Hindlimb muscle (tissue), 1 donor: ENCODE measurements at regions not wholly inside any gene's neighbourhood (a gene's known extent, or its start where the extent isn't known, plus 50 kb on each side); places are given as distances from the start of the nearest gene placed in this dataset.
"Not testable (repeated sequence)": the region's sequence is repeated elsewhere in the genome, so short reads cannot be mapped to it uniquely, and the experiment has no call there.

ENCODE experiments used
- DNase-seq: peaks from one replicate; pipeline ENCODE4 v3.0.0-alpha.2; 2013

DNA sequence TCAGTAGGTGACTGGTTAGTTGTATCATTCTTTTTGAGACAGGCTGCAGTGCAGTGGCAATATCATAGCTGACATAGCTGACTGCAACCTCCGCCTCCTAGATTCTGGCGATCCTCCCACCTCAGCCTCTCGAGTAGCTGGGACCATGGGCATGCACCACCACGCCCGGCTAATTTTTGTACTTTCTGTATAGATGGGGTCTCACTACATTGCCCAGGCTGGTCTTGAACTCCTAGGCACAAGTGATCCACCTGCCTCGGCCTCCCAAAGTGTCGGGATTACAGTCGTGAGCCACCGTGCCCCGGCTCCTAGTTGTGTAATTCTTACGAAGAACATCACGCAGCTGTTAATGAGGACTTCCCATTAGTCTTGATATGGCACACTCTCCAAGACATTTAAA, 123.4 kb upstream of the VKORC1L1 start:
- DNase-seq, result no peak

- peak; percentile 90 for DNase-seq
Observed at GRCh38 chr7:65750511-65751344, 122.1 kb upstream of the VKORC1L1 start.

DNA sequence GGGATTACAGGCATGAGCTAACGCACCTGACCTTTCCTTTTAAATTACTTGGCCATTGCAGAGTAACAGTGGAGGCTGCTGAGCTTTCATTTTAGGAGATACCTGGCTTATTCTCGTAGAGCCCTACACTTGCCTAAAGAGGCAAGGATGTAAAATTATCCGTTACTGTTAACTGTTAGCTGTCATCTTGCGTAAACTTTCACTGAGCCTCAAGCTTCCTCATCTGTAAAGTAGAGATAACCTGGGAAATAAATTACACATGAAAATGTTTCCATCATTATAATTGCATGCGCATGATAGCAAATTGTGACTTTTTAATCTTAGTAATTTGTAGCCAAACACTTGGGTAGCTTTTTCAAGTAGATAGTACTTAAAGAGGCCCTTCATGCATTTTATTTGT, 118.8 kb upstream of the VKORC1L1 start:
- DNase-seq, result not testable (repeated sequence)

GRCh38 chr7:65758991-65759390, 113.9 kb upstream of the VKORC1L1 start:
- DNase-seq, result not testable (repeated sequence)

GRCh38 chr7:65762712-65763111, 110.2 kb upstream of the VKORC1L1 start:
- DNase-seq, result not testable (repeated sequence)

- not testable (repeated sequence) for DNase-seq
Observed at GRCh38 chr7:65763114-65763513, 109.8 kb upstream of the VKORC1L1 start.

DNA sequence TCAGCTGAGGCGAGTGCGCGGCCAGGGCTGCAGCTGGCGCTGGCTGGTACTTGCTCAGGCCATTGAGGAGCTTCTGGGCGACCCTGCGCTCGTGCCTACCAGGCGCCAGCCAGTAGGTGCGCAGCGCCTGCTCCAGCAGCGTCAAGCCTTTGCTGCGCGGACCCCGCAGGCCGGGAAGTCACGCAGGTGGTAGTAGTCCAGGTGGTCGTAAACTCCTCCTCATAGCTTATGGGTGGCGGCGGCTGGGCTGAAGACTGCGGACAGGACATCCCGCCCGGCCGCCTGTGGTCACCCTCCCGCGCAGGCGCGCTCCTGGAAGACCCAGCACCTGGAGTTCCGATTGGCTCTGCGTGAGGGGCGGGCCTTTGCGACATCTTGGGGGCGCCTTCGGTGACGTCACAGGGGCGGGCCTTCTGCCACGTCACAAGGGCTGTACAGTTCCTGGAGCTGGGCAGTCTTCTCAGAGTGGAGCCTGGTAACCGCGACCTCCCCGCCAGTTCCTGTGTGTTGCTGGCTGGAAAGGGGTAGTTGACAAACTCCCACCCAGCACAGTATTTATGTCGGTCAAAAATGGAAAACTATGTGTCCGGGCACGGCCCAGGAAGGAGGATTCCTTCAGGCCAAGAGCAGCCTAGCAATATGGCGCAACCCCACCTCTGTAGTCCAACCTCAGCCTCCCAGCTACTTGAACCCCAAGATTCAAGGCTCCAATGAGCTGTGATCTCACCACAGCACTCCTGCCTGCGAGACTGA, 102.2 kb upstream of the VKORC1L1 start:
- DNase-seq, result peak; percentile 93

DNA sequence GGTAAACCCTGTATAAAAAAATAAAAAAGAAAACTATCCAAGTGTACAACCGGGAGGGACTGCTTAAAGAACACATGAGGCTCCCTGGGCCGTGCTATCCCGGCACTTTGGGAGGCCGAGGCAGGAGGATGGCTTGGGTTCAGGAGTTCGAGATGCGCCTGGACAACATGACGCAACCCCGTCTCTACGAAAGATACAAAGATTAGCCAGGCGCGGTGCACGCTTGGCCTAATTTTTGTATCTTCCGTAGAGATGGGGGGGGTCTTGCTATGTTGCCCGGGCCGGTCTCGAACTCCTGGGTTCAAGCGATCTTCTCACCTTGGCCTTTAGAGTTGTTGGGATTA, 101.7 kb upstream of the VKORC1L1 start:
- not testable (repeated sequence) for DNase-seq

GRCh38 chr7:65776677-65777076, 96.2 kb upstream of the VKORC1L1 start:
- DNase-seq, result not testable (repeated sequence)

DNA sequence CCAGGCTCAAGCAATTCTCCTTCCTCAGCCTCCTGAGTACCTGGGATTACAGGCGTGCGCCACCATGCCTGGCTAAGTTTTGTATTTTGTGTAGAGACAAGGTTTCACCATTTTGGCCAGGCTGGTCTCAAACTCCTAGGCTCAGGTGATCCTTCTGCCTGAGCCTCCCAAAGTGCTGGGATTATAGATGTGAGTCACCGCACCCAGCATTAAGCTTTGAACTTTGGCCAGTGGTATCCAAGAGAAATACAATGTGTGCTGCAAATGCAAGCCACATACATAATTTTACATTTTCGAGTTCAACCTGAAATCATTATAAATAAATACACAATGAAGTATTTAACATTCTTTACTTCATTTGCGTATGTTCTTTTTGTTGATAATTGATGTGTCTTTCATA, 82.9 kb upstream of the VKORC1L1 start:
- not testable (repeated sequence) for DNase-seq

DNA sequence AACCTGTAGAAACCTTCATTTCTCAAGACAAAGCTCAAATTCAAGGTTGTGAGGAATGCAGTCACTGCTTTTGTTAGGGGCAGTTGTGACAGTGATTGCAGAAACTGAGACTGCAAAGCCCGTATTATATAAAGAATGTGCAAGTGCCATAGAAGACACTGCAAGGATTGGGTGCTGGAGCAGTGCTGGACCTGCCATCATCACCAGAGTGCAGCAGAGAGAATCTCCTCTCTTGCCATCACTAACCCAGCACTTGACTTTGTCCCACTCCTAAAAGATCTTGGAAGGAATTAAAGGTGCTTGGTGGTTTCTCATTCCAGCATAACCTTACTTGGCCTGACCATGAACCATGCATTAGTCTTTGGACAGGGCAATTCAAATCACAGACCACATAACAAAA, 81.1 kb upstream of the VKORC1L1 start:
- not testable (repeated sequence) for DNase-seq

DNA sequence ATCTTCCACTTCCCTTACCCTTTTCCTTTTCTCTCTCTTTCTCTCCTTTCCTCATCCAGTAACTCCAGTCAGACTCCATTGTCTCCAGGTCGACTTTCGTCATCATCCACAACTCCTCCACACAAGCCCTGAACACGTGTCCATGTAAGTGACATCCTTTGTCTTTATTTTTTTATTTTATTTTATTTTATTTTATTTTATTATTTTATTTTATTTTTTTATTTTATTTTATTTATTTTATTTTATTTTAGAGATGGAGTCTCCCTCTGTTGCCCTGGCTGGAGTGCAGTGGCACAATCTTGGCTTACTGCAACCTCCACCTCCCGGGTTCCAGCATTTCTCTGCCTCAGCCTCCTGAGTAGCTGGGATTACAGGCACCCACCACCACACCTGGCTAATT, 80.1 kb upstream of the VKORC1L1 start:
- not testable (repeated sequence) for DNase-seq

DNA sequence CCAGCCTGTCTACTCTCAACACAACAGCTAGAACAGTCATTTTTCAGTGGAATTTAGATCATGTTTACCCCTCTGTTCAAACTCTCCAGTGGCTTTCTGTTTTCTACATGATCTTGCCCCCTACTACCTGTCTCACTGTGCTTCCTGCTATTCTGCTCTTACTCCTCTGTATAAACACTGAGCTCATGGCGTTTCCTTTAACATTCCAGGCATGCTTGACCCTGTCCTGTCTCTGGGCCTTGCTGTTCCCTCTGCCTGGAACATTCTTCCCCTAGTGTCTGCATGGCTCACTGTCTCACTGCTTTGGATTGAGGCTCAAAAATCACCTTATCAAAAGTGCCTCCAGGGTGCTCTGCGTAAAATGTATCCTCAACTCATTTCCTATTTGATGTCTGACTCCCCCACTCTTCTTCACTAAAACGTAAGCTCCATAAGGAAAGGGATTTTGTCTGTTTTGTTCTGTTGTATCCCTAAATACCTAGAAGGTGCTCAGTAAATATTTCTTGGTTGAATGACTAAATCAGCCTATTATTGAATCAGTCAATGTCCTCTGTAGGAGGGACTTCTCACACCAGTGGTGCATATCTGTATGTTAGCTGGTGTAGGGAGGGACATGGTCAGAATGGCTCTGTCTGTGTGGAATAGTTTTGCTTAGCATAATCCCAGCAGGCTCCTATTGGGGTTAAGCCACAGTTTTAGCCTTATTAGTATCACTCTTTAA, 78.0 kb upstream of the VKORC1L1 start:
- not testable (repeated sequence) for DNase-seq

DNA sequence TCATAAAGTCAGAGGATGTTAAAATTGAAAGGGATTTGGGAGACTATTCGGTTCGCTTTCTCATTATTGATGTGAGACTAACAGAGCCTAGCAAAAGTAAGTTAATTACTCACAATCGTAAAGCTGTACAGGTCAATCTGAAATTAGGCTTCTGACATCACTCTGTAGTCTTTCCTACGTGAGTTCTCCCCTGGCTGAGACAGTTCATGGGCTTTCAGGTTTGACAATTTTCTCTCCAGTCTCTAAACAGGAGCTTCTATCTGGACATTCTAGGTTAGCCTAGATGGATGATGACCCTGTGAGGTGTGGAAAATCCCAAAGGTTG, 77.5 kb upstream of the VKORC1L1 start:
- not testable (repeated sequence) for DNase-seq

DNA sequence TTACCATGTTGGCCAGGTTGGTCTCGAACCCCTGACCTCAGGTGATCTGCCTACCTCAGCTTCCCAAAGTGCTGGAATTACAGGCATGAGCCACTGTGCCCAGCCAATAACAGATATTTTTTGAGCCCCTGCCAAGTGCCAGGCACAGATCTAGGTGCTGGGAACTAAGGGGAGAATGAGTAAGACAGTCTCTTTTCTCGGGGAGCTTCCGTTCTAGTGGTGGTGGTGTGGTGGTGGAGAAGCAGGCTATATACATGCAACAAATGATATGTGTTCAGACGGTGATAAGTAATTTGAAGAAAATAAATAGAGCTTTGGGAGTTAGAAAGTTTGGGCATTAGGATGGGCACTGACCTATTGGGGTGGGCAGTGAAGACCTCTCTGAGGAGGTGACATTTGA, 76.7 kb upstream of the VKORC1L1 start:
- no peak for DNase-seq

GRCh38 chr7:65797086-65797485, 75.8 kb upstream of the VKORC1L1 start:
- DNase-seq, result not testable (repeated sequence)

DNA sequence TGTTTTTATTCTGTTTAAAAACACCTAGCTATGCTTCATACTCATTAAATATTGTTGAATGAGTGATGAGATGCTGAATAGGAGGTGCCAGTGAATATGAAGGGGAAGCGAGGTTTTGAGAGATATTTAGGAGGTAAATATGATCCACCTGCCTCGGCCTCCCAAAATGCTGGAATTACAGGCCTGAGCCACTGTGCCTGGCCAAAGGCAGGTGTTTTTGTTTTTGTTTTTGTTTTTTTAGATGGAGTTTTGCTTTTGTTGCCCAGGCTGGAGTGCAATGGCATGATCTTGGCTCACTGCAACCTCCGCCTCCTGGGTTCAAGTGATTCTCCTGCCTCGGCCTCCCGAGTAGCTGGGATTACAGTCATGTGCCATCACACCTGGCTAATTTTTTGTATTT, 75.3 kb upstream of the VKORC1L1 start:
- not testable (repeated sequence) for DNase-seq

DNA sequence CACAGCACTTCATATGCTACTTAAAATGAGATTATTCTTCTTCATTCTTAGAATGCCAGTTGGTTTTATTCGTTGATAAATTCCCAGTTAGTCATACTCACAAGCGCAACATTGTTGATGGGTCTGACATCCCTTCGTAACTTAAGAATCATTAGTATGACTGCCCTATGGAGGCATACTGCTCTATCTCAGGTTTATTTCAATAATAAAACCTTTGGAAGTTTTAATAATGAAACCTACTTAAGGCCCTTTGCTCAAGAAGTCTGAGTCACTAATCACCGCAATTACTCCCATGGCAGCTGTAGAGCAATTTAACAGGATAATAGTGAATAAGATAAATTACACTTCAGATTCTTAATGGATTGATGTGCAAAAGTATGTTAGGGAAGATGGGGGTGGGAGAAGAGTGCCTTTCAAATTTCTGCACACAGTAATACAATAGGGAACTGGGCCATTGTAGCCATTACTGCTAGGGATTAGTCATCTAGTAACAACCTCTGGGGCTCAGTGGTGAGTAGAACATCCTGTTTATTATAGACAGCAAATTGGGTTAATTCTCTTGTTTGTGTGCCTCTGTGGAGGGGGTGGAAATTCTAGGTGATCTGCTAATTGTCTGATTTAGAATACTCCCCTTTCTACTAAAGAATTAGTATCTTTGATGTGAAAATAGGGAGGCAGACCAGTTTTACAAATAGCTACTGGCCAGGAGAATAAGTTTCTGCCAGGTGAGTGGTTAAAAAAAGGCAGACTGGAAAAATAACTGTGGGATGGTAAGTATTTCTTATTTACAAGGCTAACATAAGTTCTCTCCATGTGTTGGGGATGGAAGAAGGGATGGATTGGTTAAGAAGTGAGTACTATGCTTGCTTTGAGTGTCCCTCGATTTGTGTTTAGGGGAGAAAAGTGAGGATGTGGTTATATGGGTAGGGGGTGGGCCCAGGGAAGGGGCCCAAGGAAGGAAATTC, 74.5 kb upstream of the VKORC1L1 start:
- no peak for DNase-seq

DNA sequence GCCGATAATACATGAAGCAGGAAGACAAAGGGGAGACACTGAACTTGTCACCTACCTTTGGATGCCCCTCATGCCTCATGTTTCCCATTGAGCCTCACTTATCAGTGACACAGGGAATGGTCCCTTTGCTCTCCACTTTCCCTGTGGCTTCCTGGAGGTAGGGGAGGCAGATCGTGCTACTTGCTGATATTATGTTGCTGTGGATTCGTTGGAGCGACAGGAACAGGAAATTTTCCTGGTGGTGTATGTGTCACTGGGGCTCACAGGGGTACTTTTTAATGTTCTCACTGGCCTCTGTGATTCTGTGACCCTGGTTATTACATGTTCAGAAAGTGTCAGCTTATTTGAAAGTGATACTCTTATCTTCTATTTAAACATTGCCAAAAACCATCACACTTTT, 72.7 kb upstream of the VKORC1L1 start:
- not testable (repeated sequence) for DNase-seq

DNA sequence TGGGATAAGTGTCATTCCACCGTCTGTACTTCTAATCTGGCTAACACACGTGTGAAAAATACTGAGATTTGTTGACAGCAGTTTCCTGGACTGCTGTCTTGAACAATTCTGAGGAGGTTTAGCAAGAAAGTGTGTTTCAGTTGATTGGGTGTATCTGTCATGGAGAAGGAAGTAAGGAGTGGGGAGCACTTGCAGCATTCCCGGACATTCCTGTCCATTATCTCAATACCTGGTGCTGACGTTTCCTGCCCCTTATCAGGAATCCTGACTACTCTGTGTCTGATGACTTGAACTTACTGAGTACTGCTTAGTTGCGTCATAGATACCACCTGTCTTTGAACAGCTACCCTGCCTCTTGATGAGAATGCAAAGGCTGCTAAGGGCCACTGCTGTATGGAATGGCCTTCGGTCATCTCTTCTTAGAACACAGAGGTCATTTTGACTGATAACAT, 72.0 kb upstream of the VKORC1L1 start:
- no peak for DNase-seq

DNA sequence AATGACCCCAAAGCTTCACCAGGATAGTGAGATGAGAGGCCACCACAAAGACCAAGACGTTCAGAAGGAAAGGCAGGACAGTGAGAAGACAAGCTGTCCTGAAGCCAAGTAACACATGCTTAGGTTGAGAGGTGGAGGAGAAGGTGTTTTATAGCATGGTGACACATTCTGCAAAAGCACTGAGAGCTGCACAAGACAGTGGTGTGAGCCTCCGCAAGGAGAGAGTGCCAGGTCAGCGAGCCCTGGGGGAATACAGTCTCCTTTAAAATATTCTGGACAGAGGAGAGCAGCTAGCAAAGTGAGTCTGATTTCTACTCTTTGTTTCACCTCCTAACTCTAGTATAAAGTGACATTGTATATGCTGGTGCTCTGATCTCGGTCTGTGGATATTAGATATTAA, 68.0 kb upstream of the VKORC1L1 start:
- no peak for DNase-seq

GRCh38 chr7:65807067-65807466, 65.8 kb upstream of the VKORC1L1 start:
- not testable (repeated sequence) for DNase-seq
